Loucy (cell line): ENCODE measurements at regions not wholly inside any gene's neighbourhood (a gene's known extent, or its start where the extent isn't known, plus 50 kb on each side); places are given as distances from the start of the nearest gene placed in this dataset.

Source experiments
- EZH2phosphoT487 ChIP-seq: fragments of 200-600 bp; IDR thresholded peaks from 2 replicates; pipeline ENCODE4 v1.6.1; 2018; ENCODE audit warnings: antibody characterized with exemption, mild to moderate bottlenecking, moderate library complexity, borderline replicate concordance
- TF ChIP-seq, protein P1 (sequence below): fragments of 200-600 bp; sonication (generic); conservative IDR thresholded peaks from 2 replicates; pipeline ENCODE4 v1.5.1; 2014; ENCODE audit warnings: mild to moderate bottlenecking, antibody characterized with exemption, low read length

DNA sequence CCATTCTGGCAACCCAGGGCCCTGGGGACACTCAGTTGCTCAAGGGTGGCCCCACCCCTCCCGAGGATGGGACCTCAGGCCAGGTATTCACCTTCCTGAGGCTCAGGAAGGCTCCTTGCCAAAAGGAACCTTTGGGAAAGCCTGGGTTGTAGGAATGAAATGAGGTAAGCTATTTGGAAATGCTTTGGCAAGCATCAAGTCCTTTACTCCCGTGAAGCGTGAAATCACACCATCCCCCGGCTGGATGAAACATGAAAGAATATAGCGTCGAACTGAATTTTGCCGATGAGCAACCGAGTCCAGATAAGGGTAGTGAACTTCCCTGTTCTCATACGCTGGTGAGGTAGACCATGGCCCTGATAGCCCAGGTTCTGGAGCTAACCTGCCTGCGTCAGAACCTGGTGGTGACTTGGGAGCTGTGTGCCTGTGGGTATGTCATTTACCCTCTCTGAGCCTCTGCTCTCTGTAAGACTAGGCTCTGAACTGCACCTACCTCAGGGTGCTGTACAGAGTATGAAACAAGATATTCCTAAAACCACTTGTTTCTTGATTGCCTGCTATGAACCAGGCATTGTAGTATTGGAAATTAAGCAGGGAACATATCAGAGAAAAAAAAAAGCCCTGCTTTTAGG lies 105.3 kb upstream of the BOD1 start:
- TF ChIP-seq, protein P1, sequence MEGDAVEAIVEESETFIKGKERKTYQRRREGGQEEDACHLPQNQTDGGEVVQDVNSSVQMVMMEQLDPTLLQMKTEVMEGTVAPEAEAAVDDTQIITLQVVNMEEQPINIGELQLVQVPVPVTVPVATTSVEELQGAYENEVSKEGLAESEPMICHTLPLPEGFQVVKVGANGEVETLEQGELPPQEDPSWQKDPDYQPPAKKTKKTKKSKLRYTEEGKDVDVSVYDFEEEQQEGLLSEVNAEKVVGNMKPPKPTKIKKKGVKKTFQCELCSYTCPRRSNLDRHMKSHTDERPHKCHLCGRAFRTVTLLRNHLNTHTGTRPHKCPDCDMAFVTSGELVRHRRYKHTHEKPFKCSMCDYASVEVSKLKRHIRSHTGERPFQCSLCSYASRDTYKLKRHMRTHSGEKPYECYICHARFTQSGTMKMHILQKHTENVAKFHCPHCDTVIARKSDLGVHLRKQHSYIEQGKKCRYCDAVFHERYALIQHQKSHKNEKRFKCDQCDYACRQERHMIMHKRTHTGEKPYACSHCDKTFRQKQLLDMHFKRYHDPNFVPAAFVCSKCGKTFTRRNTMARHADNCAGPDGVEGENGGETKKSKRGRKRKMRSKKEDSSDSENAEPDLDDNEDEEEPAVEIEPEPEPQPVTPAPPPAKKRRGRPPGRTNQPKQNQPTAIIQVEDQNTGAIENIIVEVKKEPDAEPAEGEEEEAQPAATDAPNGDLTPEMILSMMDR, result no peak
- no peak for TF ChIP-seq EZH2phosphoT487
